Fibroblast of mammary gland (primary cell): ENCODE measurements at regions not wholly inside any gene's neighbourhood (a gene's known extent, or its start where the extent isn't known, plus 50 kb on each side); places are given as distances from the start of the nearest gene placed in this dataset.

Experiments used
- DNase-seq: peaks from one replicate; pipeline ENCODE4 v3.0.0-alpha.2; 2010; ENCODE audit warnings: low read depth
- H3K4me3 ChIP-seq: 2 replicates; pipeline ENCODE4 v1.5.1; 2011; ENCODE audit warnings: low read depth, mild to moderate bottlenecking, low read length, moderate library complexity; ENCODE audit not compliant: control insufficient read depth
- TF ChIP-seq, protein P1 (sequence below): conservative IDR thresholded peaks from 2 replicates; pipeline ENCODE4 v1.5.1; 2011; ENCODE audit warnings: low read depth, low read length, inconsistent platforms; ENCODE audit not compliant: control insufficient read depth, insufficient read depth

DNA sequence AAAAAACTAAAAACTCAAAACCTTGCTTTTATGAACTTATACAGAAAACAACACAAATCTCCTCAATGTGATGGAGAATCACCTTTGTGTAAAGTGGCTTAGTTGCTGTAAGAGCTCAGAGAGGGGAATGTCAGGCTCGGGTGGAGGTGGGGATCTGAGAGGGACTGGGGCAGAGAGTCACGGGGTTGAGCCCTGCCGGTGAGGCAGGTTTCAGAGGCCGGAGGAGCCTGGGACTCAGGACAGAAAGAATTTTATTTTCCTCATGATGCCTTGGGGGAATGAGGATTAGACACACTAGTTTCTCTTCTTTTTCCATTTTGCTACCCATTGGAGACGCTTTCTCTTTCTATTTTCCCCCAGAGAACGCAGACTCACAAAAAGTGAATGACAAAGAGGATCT, 252.3 kb upstream of the FOXQ1 start:
- TF ChIP-seq, protein P1, sequence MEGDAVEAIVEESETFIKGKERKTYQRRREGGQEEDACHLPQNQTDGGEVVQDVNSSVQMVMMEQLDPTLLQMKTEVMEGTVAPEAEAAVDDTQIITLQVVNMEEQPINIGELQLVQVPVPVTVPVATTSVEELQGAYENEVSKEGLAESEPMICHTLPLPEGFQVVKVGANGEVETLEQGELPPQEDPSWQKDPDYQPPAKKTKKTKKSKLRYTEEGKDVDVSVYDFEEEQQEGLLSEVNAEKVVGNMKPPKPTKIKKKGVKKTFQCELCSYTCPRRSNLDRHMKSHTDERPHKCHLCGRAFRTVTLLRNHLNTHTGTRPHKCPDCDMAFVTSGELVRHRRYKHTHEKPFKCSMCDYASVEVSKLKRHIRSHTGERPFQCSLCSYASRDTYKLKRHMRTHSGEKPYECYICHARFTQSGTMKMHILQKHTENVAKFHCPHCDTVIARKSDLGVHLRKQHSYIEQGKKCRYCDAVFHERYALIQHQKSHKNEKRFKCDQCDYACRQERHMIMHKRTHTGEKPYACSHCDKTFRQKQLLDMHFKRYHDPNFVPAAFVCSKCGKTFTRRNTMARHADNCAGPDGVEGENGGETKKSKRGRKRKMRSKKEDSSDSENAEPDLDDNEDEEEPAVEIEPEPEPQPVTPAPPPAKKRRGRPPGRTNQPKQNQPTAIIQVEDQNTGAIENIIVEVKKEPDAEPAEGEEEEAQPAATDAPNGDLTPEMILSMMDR: no peak
- no peak overlapping the region for H3K4me3 ChIP-seq
- DNase-seq: no peak

DNA sequence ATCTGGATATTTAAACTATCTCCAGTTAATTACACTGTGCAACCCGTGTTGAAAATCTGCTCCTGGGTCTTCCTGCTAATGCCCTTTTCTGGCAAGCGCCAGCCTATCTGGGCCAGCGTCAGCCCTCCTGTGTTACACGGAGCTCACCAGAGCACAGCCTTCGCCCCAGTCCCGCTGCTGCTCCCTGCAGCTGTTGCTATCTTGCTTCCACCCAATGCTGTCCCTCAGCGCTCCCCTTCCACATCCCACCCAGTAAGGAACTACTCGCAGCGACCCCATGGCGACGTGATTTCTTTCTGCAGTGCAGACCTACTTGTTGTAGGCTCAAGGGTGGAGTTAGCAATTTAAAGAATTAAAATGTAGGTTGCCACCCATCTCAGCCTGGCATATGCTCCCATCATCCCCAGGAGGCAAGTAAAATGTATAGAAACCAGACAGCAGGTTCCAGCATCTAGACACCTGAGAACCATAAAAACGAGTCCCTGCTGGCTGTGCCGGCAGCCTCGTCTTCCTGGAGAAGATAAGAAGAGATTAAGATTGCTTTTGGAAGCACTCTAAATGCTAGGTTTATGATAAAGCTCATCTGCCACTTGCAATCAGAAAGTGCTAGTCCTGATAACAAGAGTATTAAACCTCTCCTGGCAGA, 254.3 kb upstream of the FOXQ1 start:
- DNase-seq: no peak
- TF ChIP-seq, protein P1: no peak
- H3K4me3 ChIP-seq: no peak overlapping the region

DNA sequence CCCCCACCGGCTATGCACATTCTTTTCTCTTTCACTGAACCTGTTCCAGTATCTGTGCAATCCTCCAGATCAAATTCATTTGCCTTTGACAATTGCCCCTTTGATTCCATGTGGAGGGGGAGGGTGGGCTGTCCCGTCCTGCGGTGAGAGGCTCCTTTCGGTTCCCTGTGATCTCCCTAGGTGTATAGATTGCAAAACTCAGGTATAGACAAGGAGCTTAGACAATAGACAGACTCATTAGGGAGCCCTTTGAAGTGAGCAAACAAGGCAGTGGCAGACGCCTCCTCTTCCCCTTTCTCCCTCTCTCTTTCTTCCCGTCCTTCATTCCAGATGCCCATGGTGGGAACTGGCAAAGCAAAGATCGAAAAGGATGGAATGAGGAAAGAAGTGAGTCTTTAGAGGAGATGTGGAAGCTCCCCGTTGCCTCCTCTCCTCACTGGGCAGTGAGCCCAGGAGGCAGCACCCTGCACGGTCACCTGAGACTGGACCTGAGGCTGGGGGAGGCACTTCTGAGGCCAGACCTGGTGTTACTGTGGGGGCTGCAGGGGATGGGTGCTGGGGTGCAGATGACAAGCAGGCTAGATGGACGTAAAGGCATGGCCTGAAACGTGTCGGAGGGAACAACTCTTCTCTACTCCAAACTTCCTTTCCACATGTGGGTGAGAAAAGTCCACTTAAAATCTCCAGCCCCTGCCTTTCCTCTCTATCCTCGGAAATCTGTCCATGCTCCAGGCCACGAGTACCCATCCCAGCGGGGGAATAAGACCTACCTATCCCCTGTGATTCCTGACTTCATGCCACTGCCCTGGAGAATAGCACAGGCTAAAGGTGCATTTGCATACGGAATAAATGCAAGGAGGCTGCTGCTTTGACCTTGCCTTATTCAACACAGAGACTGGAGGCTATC, 256.6 kb upstream of the FOXQ1 start:
- TF ChIP-seq, protein P1: no peak
- DNase-seq: no peak

DNA sequence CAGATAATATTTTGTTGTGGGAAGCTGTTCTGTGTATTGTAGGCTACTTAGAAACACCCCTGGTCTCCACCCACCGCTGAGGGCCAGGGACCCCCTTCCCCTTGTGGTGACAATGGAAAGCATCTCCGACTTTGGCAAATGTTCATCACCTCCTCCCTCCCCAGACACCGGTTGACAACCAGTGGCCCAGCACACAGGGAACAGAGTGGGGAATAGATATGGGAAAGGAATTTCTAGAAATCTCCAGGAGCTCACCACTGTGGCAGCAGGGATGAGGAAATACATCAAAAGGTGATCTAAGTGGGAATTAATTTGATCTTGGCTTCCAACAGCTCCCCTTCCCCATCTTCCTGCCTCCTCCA, 257.3 kb upstream of the FOXQ1 start:
- no peak for DNase-seq
- TF ChIP-seq, protein P1: no peak
- H3K4me3 ChIP-seq: no peak overlapping the region

More for the DNA sequence above, 256.6 kb upstream of the FOXQ1 start:
- H3K4me3 ChIP-seq: no peak overlapping the region

DNA sequence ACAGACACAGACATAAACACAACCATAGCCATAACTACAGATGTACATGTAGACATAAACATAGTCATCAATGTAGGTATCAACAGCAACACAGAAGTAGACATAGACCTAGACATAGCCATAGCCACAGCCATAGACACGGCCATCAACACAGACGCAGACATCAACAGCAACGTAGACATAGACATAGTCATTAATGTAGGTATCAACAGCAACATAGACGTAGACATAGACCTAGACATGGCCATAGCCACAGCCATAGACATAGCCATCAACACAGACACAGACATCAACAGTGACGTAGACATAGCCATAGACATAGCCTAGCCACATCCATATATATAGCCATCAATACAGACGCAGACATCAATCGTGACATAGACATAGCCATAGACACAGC, 258.3 kb upstream of the FOXQ1 start:
- no peak overlapping the region for H3K4me3 ChIP-seq
- DNase-seq: no peak
- TF ChIP-seq, protein P1: no peak

DNA sequence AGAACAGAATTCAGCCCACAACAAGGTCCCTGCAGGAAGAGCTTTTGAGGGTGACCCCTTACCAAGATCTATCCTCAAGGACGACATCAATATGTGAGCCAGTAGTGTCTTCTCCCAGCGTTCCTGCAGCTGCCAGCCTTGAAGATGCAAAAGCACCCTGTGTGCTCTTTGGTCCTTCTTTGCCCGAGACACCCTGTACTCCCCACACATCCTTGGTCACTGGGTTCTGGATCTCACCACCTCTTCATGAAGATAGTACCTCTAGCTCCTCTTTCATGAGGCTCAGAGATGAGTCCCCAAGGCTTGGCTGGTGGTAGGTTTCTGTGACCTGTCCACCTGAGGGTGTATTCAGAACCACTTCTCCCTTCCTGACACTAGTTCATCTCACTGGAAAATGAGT, 259.6 kb upstream of the FOXQ1 start:
- TF ChIP-seq, protein P1: no peak
- no peak for DNase-seq
- no peak overlapping the region for H3K4me3 ChIP-seq
